Thoracic aorta (tissue), 2 donors: ENCODE measurements at regions not wholly inside any gene's neighbourhood (a gene's known extent, or its start where the extent isn't known, plus 50 kb on each side); places are given as distances from the start of the nearest gene placed in this dataset.

Source experiments
- ATAC-seq: fragments of 150-250 bp; one replicate; pipeline ENCODE4 v1.8.0; 2017; ENCODE audit warnings: low read depth; ENCODE audit not compliant: insufficient number of reproducible peaks, low FRiP score
- DNase-seq: peaks from one replicate; pipeline ENCODE4 v3.0.0-alpha.2; 2020; ENCODE audit warnings: low spot score
- H3K27ac ChIP-seq, 2 donors: fragments of 200-600 bp; sonication (generic); 1 replicate in 1 of 2; 2 replicates in 1 of 2; pipeline ENCODE4 v1.5.1; 2016; ENCODE audit warnings: mild to moderate bottlenecking in 2 of 2, moderate library complexity in 2 of 2
- H3K27me3 ChIP-seq: fragments of 200-600 bp; sonication (generic); replicated peaks from 2 replicates; pipeline ENCODE4 v1.6.0; 2016; ENCODE audit warnings: mild to moderate bottlenecking; ENCODE audit not compliant: insufficient read depth
- H3K36me3 ChIP-seq: fragments of 200-600 bp; sonication (generic); one replicate; pipeline ENCODE4 v1.5.1; 2016
- H3K4me1 ChIP-seq, 2 donors: fragments of 200-600 bp; sonication (generic); 1 replicate in 1 of 2; 2 replicates in 1 of 2; pipeline versions ENCODE4 v1.5.1 to v1.6.0; 2016; ENCODE audit warnings: low read depth in 2 of 2, mild to moderate bottlenecking in 1 of 2; ENCODE audit not compliant: control insufficient read depth in 1 of 2
- H3K4me3 ChIP-seq: fragments of 200-600 bp; sonication (generic); 2 replicates; pipeline ENCODE4 v1.5.1; 2016; ENCODE audit warnings: mild to moderate bottlenecking
- H3K9me3 ChIP-seq: fragments of 200-600 bp; sonication (generic); 2 replicates; pipeline ENCODE4 v1.5.1; 2016
- TF ChIP-seq, protein P1 (sequence below): fragments of 200-600 bp; sonication (generic); IDR thresholded peaks from one replicate; pipeline ENCODE4 v1.5.1; 2019; ENCODE audit warnings: antibody characterized with exemption

DNA sequence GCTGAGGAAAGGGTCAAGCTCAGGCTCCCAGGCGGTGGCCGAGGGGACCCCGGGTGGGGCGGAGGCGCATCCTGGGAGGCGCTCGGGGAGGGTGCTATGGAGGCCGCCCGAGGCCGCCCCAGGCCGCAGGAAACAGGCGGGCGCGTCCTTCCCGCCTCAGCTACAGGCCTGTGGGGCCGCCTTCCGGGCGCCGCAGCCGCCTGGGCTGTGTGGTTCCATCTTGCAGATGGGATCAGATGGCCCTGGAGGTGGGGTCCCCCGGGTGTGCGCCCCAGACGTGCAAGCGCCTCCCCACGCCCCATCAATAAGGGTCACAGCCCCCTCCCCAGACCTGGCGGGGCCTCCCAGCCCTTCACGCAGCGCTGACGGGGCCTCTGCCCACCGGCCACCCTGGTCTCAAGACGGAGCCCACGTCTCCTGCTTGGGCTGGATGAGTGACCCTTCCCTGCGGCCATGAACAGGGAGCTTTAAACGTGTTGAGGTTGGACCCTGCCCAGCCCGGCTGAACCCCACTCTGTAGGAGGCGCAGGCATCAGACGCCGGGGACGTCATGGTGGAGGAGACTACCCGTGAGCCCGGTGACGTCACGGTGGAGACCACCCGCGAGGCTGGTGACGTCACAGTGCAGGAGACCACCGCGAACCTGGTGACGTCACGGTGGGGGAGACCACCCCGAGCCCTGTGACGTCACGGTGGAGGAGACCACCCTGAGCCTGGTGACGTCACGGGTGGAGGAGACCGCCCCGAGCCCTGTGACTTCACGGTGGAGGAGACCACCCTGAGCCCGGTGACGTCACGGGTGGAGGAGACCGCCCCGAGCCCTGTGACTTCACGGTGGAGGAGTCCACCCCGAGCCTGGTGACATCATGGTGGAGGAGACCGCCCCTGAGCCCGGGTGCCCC is 267.0 kb downstream of the DLL1 start:
- H3K27ac ChIP-seq, result no peak overlapping the region
- ATAC-seq (no peak), DNase-seq (no peak)
- TF ChIP-seq, protein P1, sequence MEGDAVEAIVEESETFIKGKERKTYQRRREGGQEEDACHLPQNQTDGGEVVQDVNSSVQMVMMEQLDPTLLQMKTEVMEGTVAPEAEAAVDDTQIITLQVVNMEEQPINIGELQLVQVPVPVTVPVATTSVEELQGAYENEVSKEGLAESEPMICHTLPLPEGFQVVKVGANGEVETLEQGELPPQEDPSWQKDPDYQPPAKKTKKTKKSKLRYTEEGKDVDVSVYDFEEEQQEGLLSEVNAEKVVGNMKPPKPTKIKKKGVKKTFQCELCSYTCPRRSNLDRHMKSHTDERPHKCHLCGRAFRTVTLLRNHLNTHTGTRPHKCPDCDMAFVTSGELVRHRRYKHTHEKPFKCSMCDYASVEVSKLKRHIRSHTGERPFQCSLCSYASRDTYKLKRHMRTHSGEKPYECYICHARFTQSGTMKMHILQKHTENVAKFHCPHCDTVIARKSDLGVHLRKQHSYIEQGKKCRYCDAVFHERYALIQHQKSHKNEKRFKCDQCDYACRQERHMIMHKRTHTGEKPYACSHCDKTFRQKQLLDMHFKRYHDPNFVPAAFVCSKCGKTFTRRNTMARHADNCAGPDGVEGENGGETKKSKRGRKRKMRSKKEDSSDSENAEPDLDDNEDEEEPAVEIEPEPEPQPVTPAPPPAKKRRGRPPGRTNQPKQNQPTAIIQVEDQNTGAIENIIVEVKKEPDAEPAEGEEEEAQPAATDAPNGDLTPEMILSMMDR, result no peak
- no peaks in the 10 kb centered on the region for H3K9me3 ChIP-seq
- no peak overlapping the region for H3K4me3 ChIP-seq
- no peaks in the 10 kb centered on the region for H3K4me1 ChIP-seq
- no peaks in the 10 kb centered on the region for H3K27me3 ChIP-seq
- H3K36me3 ChIP-seq, result no peaks in the 10 kb centered on the region

DNA sequence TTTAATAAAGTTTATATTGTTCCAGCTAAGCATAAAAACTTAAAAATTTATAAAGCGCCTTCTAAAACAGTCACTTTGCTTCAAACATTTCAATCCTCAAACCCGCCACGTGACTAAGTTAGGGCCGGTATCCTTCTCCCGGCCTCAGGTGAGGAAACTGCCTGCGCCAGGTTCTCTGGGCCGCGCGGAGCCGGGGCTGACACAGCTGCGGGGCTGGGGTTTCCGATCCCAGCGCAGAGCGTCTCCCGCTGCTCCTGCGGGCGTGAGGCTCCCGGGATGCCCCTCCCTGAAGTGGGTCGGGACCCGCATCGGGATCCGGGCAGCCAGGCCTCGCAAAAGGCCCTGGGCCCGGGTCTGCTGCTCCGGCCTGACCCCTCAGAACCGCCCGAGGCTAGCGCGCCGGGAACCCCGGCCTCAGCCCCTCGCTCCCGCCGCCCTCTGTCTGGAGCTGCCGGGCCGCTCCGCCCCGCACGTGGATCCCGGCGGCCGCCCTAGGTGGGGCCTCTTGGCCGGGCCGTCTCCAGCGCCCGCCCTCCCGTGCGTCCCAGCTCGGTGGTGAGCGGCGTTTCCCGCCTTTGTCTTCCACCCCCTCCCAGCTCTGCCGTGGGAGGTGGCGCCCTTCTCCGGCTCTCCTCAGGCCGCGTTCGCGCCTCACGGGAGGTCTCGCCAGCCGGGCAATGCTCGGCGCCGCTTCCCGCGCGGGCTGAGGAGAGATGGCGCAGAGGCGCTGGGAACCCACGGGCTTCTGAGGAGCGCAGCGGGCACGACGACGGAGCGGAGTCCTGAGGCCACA is 267.9 kb downstream of the DLL1 start:
- no peak overlapping the region for H3K27ac ChIP-seq
- no peak for DNase-seq

DNA sequence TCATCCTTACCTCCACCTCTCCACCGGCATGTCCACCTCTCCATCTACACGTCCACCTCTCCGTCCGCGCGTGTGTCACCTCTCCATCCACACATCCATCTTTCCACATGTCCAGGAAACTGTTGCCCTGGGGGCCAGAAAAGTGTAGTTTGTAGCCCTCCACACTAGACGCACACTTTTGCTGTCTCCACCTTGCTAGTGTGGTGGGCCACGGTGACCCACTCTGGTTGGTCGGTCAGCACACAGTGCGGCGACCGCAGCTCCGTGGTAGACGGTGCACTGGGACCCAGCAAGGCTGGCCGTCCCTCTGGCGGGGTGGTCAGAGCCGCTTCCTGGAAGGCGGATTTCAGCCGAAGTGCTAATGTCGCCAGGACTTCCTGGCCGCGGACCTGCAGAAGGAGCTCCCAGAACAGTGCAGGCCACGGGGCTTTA is 268.6 kb downstream of the DLL1 start:
- ATAC-seq, result no peak
- TF ChIP-seq, protein P1, result no peak
- no peak overlapping the region for H3K27ac ChIP-seq

More for the DNA sequence above, 267.9 kb downstream of the DLL1 start:
- no peaks in the 10 kb centered on the region for H3K27me3 ChIP-seq
- no peak for ATAC-seq
- no peaks in the 10 kb centered on the region for H3K36me3 ChIP-seq
- H3K4me3 ChIP-seq, result no peak overlapping the region
- TF ChIP-seq, protein P1, result no peak
- H3K4me1 ChIP-seq, result no peaks in the 10 kb centered on the region
- no peaks in the 10 kb centered on the region for H3K9me3 ChIP-seq

DNA sequence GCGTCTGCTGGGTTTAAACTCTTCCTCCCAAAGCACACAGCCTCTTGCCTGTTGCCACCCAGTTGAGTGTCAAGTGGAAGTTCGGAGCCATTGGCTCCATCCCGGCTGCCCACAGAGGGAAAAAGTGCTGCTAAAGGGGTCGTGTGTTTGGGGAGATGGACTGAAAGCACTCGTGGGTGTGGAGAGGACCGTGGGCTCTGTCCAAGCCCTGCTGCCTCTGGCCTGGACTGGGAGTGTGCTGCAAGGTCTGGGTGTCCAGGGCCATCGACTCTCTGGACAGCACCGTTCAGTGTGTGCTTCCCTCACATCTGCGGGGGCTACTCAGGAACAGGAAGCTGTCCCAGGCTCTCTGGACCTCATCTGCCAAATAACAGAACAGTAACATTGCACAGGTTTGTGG is 269.3 kb downstream of the DLL1 start:
- H3K27ac ChIP-seq, result no peak overlapping the region
- no peak for ATAC-seq
- H3K9me3 ChIP-seq, result no peaks in the 10 kb centered on the region
- no peak for DNase-seq
- H3K4me3 ChIP-seq, result no peak overlapping the region
- TF ChIP-seq, protein P1, result no peak
- no peaks in the 10 kb centered on the region for H3K4me1 ChIP-seq
- no peaks in the 10 kb centered on the region for H3K27me3 ChIP-seq
- no peaks in the 10 kb centered on the region for H3K36me3 ChIP-seq

More for the DNA sequence above, 268.6 kb downstream of the DLL1 start:
- DNase-seq, result no peak
- Histone ChIP-seq H3K27me3 (no peaks in the 10 kb centered on the region), H3K4me3 (no peak overlapping the region), H3K9me3 (no peaks in the 10 kb centered on the region), H3K36me3 (no peaks in the 10 kb centered on the region), H3K4me1 (no peaks in the 10 kb centered on the region)
